Posterior vena cava (tissue), 2 donors: ENCODE measurements at regions not wholly inside any gene's neighbourhood (a gene's known extent, or its start where the extent isn't known, plus 50 kb on each side); places are given as distances from the start of the nearest gene placed in this dataset.

ENCODE experiments used
- DNase-seq: peaks from one replicate; pipeline ENCODE4 v3.0.0-alpha.2; 2020; ENCODE audit warnings: low spot score
- intact Hi-C, 2 donors: fragments of 100-400 bp; cut with DNase I; formaldehyde crosslinking; loops; one replicate each; pipeline versions ENCODE4 v1.14.1 to v1.14.2; 2022 to 2023
- donor health status: DM: yes; HTN: yes; CAD: no.
- donor health status: DM: yes; HTN: yes; CAD: no.

DNA sequence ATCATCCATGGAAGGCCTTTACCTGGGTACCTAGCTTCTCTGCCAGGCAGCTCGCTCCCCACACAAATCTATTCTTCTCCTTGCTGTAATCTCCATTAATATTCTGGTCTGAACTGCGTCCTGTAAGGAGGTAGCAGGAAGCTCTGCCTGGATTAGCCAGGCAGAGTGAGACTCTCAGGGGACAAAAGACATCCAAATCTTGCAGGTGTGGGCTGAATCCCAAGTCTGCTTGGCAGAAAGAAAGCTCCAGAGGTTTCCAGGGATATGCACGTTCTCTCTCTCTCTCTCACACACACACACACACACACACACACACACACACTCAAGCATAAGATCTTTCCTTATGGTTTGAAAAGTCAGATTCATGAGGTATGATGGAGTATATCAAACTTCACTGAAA lies 66.5 kb downstream of the THNSL2 start:
- intact Hi-C loops: no loop called here
- no peak for DNase-seq
